GM23338 (cell line): ENCODE measurements at regions not wholly inside any gene's neighbourhood (a gene's known extent, or its start where the extent isn't known, plus 50 kb on each side); places are given as distances from the start of the nearest gene placed in this dataset.

Experiments used
- ATAC-seq: fragments of 200-7000 bp; cut with Tn5 transposase; 3 replicates; pipeline ENCODE4 v1.9.1; 2020
- DNase-seq: peaks from one replicate; pipeline ENCODE4 v3.0.0-alpha.2; 2015; ENCODE audit warnings: low spot score
- H2AFZ ChIP-seq: fragments of 200-600 bp; sonication (generic); 2 replicates; pipeline ENCODE4 v1.8.0; 2016; ENCODE audit warnings: antibody characterized with exemption, mild to moderate bottlenecking, moderate library complexity
- H3F3A ChIP-seq: fragments of 200-600 bp; sonication (generic); replicated peaks from 2 replicates; pipeline ENCODE4 v1.8.0; 2017; ENCODE audit warnings: antibody characterized with exemption, mixed run types, low read depth
- H3K27ac ChIP-seq: fragments of 200-600 bp; sonication (generic); 2 replicates; pipeline ENCODE4 v1.6.1; 2016; ENCODE audit warnings: low read depth
- H3K27me3 ChIP-seq: fragments of 200-600 bp; sonication (generic); 2 replicates; pipeline ENCODE4 v1.8.0; 2016; ENCODE audit warnings: mild to moderate bottlenecking, mixed run types, moderate library complexity; ENCODE audit not compliant: insufficient read depth
- H3K36me3 ChIP-seq: fragments of 200-600 bp; sonication (generic); 2 replicates; pipeline ENCODE4 v1.8.0; 2016; ENCODE audit warnings: mild to moderate bottlenecking; ENCODE audit not compliant: insufficient read depth
- H3K4me1 ChIP-seq: fragments of 200-600 bp; sonication (generic); 2 replicates; pipeline ENCODE4 v1.8.0; 2016; ENCODE audit warnings: mild to moderate bottlenecking, moderate library complexity; ENCODE audit not compliant: insufficient read depth
- H3K4me2 ChIP-seq: fragments of 200-600 bp; sonication (generic); 2 replicates; pipeline ENCODE4 v1.7.1; 2017; ENCODE audit warnings: mixed run types
- H3K4me3 ChIP-seq: fragments of 200-600 bp; sonication (generic); 2 replicates; pipeline ENCODE4 v1.6.1; 2016; ENCODE audit warnings: mixed run types
- H3K79me2 ChIP-seq: fragments of 200-600 bp; sonication (generic); replicated peaks from 2 replicates; pipeline ENCODE4 v1.8.0; 2017; ENCODE audit warnings: mild to moderate bottlenecking; ENCODE audit not compliant: insufficient read depth
- H3K9me2 ChIP-seq: fragments of 200-600 bp; sonication (generic); 2 replicates; pipeline ENCODE4 v1.8.0; 2017; ENCODE audit not compliant: insufficient read depth
- H4K20me1 ChIP-seq: fragments of 200-600 bp; sonication (generic); replicated peaks from 2 replicates; pipeline ENCODE4 v1.8.0; 2017; ENCODE audit warnings: mild to moderate bottlenecking; ENCODE audit not compliant: insufficient read depth
- H3K27ac Mint-ChIP-seq: 2 replicates; pipeline ENCODE4 v1.8.0; 2020; ENCODE audit warnings: inconsistent platforms, mild to moderate bottlenecking, moderate library complexity, mixed read lengths
- H3K27me3 Mint-ChIP-seq: 3 replicates; pipeline ENCODE4 v1.8.0; 2022; ENCODE audit warnings: low read depth, mild to moderate bottlenecking, moderate library complexity, mixed read lengths, inconsistent platforms; ENCODE audit not compliant: insufficient read depth, poor library complexity
- H3K36me3 Mint-ChIP-seq: 3 replicates; pipeline ENCODE4 v1.8.0; 2021; ENCODE audit warnings: low read depth, mild to moderate bottlenecking, inconsistent platforms, moderate library complexity, mixed read lengths
- H3K4me1 Mint-ChIP-seq: 3 replicates; pipeline ENCODE4 v1.8.0; 2020; ENCODE audit warnings: mild to moderate bottlenecking, inconsistent platforms, mixed read lengths
- H3K4me3 Mint-ChIP-seq: 3 replicates; pipeline ENCODE4 v1.8.0; 2021; ENCODE audit warnings: moderate library complexity, mild to moderate bottlenecking, inconsistent platforms, mixed read lengths
- H3K9me3 Mint-ChIP-seq: 3 replicates; pipeline ENCODE4 v1.8.0; 2020; ENCODE audit warnings: moderate library complexity, mild to moderate bottlenecking, inconsistent platforms, mixed read lengths
- ETS1 ChIP-seq: IDR thresholded peaks from 2 replicates; pipeline ENCODE4 v1.6.1; 2016; ENCODE audit warnings: antibody characterized with exemption
- EZH2 ChIP-seq: fragments of 200-600 bp; sonication (generic); IDR thresholded peaks from one replicate; pipeline ENCODE4 v1.8.0; 2017; ENCODE audit warnings: antibody characterized with exemption, mild to moderate bottlenecking, low read depth; ENCODE audit not compliant: unreplicated experiment
- NANOG ChIP-seq: IDR thresholded peaks from 2 replicates; pipeline ENCODE4 v1.6.1; 2016; ENCODE audit warnings: antibody characterized with exemption, borderline replicate concordance
- STAT1 ChIP-seq: IDR thresholded peaks from one replicate; pipeline ENCODE4 v1.6.1; 2016; ENCODE audit warnings: antibody characterized with exemption; ENCODE audit not compliant: unreplicated experiment
- ZNF114 ChIP-seq: fragments of 250-450 bp; sonication (Bioruptor Pico); IDR thresholded peaks from 2 replicates; pipeline ENCODE4 v1.5.0; 2020; ENCODE audit warnings: mild to moderate bottlenecking, moderate library complexity
- ZNF331 ChIP-seq: fragments of 250-450 bp; sonication (Bioruptor Pico); IDR thresholded peaks from 2 replicates; pipeline ENCODE4 v1.5.0; 2020; ENCODE audit warnings: low read depth, mild to moderate bottlenecking, moderate library complexity
- TF ChIP-seq, protein P1 (sequence below): IDR thresholded peaks from one replicate; pipeline ENCODE4 v1.6.1; 2018; ENCODE audit warnings: antibody characterized with exemption; ENCODE audit not compliant: unreplicated experiment
- TF ChIP-seq, protein P2 (sequence below): fragments of 250-450 bp; sonication (Bioruptor Pico); IDR thresholded peaks from 2 replicates; pipeline ENCODE4 v1.5.0; 2020; ENCODE audit warnings: mild to moderate bottlenecking, moderate library complexity

DNA sequence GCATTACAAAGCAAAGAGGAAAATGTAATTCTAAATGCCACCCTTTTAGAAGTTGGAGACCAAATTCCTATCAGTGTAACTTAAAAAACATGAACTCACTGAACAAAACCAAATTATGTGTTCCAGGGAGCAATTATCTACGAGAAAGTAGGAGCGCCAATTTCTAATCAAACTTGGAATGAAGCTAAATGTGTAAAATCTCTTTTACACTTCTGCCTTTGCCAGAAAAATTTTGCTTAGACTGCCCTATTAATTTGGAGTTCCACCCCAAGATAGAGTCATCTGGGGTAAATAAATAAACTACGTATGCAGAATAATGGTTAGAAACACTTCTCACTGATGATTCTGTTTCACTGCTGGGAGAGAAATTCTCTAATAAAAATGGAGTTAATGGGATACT is 825.6 kb downstream of the MTRR start (continued):
- TF ChIP-seq ETS1 (no peak), NANOG (no peak), STAT1 (no peak), EZH2 (no peak), ZNF114 (CRISPR knock-in tag) (no peak)
- TF ChIP-seq, protein P1, sequence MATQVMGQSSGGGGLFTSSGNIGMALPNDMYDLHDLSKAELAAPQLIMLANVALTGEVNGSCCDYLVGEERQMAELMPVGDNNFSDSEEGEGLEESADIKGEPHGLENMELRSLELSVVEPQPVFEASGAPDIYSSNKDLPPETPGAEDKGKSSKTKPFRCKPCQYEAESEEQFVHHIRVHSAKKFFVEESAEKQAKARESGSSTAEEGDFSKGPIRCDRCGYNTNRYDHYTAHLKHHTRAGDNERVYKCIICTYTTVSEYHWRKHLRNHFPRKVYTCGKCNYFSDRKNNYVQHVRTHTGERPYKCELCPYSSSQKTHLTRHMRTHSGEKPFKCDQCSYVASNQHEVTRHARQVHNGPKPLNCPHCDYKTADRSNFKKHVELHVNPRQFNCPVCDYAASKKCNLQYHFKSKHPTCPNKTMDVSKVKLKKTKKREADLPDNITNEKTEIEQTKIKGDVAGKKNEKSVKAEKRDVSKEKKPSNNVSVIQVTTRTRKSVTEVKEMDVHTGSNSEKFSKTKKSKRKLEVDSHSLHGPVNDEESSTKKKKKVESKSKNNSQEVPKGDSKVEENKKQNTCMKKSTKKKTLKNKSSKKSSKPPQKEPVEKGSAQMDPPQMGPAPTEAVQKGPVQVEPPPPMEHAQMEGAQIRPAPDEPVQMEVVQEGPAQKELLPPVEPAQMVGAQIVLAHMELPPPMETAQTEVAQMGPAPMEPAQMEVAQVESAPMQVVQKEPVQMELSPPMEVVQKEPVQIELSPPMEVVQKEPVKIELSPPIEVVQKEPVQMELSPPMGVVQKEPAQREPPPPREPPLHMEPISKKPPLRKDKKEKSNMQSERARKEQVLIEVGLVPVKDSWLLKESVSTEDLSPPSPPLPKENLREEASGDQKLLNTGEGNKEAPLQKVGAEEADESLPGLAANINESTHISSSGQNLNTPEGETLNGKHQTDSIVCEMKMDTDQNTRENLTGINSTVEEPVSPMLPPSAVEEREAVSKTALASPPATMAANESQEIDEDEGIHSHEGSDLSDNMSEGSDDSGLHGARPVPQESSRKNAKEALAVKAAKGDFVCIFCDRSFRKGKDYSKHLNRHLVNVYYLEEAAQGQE: no peak

DNA sequence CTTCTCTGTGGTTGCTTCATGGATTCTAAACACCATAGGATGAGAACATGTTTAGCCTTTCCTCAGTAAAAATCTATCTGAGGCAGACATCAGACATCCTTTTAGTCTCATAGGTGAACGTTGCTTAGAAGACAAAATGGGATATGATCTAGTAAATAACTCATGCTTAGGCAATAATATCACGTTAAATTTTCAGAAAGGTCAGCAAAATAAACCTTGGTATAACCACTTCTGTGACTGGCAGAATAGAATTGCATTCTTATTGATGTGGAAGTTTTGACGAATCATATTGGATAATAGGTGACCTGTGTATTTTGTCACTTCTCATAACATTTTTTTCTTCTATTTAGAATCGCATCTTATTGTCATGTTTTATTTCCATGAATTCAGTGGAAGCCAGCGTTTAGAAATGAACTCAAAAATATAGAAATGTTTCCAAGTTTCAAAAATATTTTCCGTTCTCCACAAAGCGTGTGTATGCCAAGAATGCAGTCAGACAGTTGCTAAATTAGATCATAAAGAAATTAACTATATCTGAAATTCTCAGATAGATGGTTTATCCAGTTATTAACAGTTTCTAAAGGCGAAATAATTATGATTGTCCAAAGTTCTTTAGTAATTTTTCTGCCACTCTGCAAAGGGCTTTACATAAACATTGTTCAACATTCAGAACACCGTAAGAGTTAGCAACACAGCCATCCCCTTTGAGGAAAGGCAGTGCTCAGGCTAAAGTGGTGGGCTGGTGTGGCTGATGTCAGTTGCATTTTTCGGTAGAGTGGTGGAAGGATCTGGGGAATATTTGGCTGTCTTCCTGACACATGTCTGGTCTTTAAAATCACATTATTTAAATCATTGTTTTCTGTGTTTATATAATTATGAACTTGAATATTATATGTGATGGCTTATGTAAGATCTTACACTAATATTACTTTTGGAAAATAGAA is 827.2 kb downstream of the MTRR start:
- Mint-ChIP-seq H3K27ac (no peak overlapping the region), H3K4me1 (no peaks in the 10 kb centered on the region), H3K27me3 (no peaks in the 10 kb centered on the region), H3K36me3 (no peaks in the 10 kb centered on the region), H3K9me3 (peaks cover 2% of the 10 kb centered on the region; the same call in 1 of the 3 replicates), H3K4me3 (no peak overlapping the region)
- Histone ChIP-seq H3K9me2 (no peaks in the 10 kb centered on the region), H3K4me2 (no peak overlapping the region), H3K36me3 (no peaks in the 10 kb centered on the region), H3K4me1 (no peaks in the 10 kb centered on the region), H2AFZ (no peak overlapping the region), H3K27me3 (no peaks in the 10 kb centered on the region), H3F3A (no peaks in the 10 kb centered on the region), H3K27ac (no peak overlapping the region), H4K20me1 (no peaks in the 10 kb centered on the region), H3K4me3 (no peak overlapping the region), H3K79me2 (no peaks in the 10 kb centered on the region)
- TF ChIP-seq ZNF331 (CRISPR knock-in tag) (no peak), NANOG (no peak)
- TF ChIP-seq, protein P2, sequence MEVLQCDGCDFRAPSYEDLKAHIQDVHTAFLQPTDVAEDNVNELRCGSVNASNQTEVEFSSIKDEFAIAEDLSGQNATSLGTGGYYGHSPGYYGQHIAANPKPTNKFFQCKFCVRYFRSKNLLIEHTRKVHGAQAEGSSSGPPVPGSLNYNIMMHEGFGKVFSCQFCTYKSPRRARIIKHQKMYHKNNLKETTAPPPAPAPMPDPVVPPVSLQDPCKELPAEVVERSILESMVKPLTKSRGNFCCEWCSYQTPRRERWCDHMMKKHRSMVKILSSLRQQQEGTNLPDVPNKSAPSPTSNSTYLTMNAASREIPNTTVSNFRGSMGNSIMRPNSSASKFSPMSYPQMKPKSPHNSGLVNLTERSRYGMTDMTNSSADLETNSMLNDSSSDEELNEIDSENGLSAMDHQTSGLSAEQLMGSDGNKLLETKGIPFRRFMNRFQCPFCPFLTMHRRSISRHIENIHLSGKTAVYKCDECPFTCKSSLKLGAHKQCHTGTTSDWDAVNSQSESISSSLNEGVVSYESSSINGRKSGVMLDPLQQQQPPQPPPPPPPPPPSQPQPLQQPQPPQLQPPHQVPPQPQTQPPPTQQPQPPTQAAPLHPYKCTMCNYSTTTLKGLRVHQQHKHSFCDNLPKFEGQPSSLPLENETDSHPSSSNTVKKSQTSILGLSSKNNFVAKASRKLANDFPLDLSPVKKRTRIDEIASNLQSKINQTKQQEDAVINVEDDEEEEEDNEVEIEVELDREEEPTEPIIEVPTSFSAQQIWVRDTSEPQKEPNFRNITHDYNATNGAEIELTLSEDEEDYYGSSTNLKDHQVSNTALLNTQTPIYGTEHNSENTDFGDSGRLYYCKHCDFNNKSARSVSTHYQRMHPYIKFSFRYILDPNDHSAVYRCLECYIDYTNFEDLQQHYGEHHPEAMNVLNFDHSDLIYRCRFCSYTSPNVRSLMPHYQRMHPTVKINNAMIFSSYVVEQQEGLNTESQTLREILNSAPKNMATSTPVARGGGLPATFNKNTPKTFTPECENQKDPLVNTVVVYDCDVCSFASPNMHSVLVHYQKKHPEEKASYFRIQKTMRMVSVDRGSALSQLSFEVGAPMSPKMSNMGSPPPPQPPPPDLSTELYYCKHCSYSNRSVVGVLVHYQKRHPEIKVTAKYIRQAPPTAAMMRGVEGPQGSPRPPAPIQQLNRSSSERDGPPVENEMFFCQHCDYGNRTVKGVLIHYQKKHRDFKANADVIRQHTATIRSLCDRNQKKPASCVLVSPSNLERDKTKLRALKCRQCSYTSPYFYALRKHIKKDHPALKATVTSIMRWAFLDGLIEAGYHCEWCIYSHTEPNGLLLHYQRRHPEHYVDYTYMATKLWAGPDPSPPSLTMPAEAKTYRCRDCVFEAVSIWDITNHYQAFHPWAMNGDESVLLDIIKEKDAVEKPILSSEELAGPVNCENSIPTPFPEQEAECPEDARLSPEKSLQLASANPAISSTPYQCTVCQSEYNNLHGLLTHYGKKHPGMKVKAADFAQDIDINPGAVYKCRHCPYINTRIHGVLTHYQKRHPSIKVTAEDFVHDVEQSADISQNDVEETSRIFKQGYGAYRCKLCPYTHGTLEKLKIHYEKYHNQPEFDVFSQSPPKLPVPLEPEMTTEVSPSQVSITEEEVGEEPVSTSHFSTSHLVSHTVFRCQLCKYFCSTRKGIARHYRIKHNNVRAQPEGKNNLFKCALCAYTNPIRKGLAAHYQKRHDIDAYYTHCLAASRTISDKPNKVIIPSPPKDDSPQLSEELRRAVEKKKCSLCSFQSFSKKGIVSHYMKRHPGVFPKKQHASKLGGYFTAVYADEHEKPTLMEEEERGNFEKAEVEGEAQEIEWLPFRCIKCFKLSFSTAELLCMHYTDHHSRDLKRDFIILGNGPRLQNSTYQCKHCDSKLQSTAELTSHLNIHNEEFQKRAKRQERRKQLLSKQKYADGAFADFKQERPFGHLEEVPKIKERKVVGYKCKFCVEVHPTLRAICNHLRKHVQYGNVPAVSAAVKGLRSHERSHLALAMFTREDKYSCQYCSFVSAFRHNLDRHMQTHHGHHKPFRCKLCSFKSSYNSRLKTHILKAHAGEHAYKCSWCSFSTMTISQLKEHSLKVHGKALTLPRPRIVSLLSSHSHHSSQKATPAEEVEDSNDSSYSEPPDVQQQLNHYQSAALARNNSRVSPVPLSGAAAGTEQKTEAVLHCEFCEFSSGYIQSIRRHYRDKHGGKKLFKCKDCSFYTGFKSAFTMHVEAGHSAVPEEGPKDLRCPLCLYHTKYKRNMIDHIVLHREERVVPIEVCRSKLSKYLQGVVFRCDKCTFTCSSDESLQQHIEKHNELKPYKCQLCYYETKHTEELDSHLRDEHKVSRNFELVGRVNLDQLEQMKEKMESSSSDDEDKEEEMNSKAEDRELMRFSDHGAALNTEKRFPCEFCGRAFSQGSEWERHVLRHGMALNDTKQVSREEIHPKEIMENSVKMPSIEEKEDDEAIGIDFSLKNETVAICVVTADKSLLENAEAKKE: no peak
- TF ChIP-seq, protein P1: no peak
- DNase-seq (no peak), ATAC-seq (no peak)
